ENCODE measurements at regions not wholly inside any gene's neighbourhood (a gene's known extent, or its start where the extent isn't known, plus 50 kb on each side); places are given as distances from the start of the nearest gene placed in this dataset.

DNA sequence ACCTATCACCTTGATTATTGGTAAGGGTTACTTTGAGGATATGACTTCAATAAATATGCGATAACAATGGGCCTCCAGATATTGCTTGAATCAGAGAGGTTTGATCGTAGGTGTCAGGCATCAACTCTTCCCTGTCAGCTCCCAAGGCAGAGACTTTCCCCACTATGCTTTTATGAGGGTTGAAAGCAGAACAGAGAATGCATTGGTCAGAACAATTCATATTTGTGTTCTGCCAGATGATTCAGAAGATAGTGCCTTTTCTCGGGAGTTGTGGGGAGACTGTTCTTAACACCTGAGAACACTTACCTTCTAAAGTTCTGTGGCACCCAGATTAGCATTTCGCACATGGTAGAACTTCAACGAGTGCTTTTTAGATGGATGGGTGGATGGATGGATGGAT lies 386.3 kb upstream of the CADM1 start:
- DNase-seq: no peak

DNA sequence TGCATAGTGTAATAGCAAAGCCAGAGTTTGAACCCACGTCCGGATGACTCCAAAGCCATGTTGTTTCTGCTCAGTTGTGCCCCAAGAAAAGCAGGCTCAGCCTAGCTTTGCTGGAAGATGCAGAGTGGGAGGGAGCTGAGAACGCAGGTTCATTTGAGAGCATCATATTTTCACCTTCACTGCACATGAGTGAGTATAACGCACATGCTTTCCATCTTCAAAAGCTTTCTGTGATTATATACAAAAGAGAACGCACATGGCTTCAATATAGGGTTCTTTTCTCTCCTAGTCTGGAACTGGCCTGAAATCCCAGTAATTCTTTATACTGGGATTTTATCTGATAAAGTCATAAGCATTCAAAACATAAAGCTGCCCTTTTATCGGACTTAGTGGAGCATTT lies 385.5 kb upstream of the CADM1 start:
- DNase-seq: no peak

DNA sequence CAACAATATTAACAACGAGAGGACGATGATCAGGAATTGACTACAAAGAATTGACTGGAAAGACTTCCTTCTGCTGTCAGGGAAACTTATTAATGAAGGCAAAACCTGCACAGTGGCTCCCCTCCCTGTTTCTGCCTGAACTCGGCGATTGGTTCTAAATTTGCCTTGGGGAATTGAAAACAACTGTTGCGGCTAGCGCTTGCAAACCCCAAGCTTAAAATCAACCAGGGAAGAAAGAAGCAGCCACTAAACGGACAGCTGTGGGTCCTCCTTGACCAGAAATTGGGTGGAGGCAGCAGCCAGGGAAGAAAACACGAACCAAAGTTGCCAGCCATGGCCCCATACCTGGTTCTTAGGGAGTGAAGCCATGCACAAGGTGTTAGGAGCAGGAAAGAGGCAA lies 383.5 kb upstream of the CADM1 start:
- DNase-seq: no peak

DNA sequence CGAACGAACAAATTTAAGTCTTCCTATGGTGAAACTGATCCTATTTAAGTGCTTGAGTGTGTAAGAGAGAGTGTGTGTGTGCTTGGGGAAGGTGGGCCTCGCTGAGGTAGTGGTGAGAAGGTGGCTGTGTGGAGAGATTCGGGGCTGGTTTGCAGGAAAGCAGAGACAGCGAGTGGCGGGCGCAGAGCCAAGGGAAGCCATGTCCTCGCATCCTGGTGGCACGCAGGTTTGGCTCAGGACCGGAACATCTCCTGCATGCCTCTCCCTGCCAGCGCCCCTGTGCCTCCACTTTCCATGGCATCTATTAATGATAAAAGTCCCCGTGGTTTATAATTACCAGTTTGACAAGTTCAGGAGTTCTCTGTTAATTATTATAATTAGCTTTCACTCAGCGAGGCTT lies 383.1 kb upstream of the CADM1 start:
- DNase-seq: no peak

DNA sequence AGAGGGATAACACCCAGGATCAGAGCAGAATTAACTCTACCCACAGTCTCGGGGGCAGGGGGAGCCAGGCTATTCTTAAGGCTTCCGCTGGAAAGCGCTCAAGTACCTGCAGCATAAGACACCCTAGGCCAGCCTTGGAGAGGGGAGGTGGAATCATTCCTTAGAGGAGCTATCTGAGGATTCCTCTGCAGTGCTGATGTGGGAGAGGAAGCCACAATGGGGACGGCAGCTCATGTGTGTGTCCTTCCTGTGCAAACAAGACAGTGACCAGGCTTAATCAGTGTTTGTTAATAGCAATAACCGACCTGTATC lies 382.2 kb upstream of the CADM1 start:
- no peak for DNase-seq

DNA sequence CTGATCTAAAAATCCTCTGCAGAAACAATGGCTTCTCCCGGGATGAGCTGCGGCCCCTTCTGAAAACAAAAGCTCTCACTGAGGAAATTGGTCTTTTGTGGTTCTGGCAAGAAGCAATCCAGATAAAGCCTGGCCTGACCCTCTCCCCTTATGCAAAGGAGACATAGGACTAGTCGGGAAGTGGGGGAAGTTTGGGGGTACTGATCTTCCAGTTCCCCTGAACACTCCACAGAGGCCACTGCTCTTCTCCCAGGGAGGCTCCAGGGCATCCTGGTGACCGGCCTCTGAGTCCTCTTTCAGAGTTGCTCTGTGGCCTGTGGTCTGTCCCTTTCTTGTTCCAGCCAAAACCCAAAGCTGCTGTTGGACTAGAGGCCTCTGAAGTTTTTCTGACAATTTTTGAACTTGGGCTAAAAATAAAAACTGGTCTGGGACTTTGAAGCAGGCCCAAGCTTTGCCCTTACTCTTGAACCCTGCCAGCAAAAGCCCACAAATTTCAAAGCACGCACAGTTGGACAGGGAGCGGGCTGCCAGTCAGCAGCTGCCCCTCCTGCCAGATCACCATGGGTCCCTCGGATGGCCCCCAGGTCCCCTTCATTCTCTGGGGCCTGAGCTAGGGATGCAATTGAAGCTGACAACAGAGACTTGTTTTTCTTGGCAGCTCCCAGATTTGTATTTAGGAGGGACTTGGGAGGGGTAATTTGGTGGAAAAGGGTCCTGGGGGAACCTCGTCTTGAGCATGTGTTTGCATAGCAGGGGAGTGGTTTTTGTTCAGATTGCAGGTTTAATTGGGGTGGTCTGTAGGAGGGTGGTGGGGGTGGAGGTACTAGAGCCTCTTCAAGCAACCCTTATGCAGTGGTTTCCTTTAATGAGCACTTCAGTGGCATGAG lies 381.6 kb upstream of the CADM1 start:
- peak; percentile 26 for DNase-seq

DNA sequence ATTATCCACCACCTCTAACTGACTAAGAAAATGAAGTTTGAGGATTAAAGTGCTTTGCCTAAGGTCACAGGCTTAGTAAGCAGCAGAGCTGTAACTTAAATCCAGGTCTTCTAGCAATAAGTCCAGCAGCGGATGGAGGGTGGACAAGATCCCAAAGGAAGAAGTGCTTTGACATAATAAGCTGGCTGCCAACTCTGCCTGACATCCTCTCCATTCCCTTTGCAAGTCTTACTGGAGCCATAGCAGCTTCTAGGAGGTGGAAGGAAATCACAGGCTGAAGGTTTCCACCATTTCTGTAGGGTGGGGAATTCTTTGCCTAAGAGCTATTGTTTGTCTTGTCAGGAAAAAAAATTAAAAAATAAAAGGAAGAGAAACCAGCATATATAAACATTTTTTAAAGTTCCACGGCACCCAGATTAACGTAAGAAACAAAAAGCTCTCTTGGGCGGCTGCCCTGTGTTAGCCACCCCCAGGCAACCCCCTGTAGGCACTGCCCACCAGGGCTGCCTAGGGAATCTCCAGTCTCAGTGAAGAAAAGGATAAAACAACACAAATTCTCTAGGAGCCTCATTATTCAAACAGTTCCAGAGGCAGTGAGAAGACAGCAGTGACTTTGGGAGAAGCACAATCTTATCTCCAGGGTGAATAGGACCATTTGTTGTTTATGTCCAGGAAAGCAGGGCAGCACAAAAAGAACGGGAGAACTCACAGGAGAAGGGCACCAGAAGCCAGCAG lies 380.8 kb upstream of the CADM1 start:
- no peak for DNase-seq

DNA sequence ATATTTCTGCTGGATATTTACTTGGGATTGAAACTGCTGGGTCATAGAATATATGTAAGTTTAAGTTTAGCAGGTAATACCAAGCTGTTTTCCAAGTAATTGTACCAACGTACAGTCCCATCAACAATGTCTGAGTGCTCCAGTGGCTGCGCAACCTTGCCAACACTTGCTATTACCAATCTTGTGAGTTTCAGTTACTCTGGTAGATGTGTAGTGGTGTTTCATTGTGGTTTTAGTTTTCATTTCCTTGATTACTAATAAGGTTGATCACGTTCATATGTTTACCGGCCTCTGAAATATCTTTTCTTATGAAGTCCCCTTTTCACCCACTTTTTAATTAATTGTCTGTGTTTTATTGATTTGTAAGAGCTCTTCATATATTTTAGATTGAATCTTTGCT lies 370.6 kb upstream of the CADM1 start:
- DNase-seq: no peak

DNA sequence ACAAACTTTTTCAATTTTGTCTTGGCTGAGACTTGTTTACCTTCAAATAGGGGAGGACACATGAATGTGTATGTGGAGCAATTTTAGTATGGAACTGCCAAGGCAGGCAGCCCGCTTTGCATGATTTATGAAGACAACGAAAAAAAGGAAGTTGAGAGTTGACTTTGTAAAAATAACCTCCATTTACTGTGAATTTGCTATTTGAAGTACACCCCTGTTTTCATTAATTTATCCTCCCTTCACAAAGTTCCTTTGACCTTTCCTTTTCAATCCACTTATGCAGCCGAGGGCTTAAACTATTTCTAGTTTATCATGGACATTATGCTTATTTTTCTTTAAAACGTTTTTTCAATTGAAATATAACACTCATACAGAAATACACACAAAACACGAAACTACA lies 369.6 kb upstream of the CADM1 start:
- no peak for DNase-seq

DNA sequence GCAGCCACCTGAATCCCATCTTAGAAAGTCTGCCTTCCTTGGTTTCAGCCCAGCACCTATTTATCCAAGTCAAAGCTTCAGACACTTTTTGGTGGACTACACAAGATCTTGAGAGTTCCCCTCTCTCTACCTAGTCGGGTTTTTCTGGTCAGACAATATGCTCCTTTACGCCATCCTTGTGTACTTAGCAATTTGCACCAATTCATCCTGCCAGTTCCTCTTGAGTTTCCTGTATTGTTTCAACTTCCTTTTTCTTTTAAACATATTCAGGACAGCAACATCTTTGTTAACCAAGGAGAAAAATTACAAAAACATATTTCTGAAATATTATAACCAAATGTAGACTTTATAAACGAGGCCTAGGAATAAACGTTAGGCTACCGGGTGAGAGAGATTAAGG lies 368.2 kb upstream of the CADM1 start:
- no peak for DNase-seq

DNA sequence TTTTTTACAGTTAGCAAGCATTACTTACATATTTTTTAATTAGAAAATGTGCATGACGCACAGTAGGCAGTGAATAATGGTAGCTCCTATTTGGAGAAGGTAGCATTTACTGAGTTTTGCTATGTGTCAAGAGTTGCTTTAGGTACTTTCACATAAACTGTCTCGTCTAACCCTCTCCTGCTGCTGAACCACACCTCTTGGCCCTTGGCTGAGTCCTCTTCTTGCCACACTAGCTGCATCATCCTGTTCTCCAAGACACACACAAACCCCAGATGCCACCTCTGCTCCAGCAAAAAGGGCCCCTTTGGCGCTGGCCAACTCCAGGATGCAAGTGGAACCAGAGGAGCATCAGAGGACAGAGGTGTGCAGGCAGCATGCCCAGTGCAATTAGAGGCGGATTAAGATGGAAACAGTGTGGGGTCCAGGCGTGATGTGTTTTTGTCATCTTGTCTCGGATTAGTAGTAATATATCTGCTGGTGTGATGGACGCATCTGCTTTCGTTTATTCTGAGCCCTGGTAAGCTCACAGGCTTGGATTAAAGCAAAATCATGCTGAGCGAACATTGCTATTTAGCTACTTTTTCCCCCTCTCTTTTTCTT lies 367.0 kb upstream of the CADM1 start:
- DNase-seq: no peak

DNA sequence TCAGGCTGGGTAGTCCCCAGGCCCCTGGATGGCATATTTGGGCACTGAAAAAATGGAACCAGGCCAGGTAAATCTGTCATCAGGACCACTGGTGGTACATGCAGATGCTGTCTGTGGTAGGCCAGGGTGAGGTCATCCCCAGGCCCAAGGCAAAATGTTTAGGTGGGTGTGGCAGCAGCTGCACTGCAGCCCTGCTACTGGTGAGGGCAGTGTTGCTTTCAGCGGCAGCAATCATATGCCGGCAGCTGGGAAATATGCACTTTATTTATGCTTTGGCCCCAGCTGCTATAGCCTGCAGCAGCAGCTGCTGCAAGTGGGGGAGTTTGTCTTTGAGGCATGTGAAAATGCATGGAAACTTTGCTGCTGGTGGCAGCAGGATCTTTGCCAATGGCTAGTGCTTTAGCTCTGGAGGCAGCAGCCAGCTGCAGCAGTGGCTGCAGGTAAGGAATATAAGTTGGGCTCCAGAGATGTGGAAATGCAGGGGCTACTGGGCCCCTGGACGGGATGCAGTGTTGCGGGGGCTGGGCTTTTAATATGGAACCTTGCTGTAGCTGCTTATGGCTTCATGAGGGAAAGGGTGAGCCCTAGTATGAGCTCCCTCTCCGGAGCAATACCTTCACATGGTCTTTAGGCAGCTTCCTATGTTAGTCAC lies 365.7 kb upstream of the CADM1 start:
- DNase-seq: peak; percentile 41

DNA sequence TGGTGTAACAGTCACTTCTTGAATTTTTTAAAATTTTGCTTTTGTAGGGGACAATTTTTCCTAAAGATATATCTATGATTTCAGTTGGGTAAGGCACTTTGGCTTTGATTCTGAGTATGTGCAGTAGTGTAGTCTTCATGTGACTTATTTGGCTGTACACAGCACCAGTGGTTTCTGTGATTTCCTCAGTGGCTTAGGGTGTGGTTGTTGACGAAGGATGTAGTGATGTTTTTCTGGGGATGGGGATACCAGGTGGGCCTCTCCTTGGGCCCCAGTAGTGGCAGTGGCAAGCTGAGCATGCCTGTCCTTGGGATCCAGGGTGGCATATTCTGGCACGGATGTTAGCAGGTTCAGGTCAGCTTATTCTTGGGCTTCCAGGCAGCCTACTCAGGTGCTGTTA lies 364.9 kb upstream of the CADM1 start:
- no peak for DNase-seq

DNA sequence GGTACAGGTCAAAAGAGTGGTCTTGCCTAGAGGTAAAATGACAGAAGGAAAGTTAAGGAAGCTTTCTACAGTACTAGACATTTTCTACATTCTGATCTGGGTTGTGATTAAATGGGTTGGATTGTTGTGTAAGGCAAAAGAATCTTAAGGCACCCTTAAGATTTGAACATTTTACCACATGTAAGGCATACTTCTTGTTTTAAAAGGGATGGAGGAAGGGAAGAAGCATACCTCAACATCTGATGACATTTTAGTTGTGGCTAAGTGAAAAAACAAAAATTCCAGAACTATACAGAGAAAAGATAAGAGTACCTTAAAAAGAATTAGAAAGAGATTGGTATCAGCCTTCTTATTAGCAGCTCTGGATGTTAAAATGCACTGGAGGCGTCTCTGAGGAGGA lies 356.0 kb upstream of the CADM1 start:
- no peak for DNase-seq

DNA sequence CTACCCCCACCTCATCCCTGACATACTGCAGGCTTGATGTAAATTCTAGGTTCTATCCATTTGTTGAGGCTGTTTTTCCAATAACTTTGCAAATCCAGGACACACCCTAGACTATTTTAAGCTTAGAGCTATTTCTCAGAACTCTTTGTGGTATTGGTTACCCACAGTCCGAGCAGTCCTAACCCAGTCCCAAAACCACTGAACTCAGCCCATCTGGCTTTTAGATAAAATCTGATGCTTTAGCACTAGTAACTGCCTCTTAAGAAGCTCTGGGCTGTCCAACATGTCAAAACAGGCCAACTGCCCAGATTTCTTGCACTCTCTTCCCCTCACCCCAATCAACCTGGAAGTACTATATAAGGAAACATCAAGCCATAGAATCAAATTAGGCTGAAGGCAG lies 344.4 kb upstream of the CADM1 start:
- no peak for DNase-seq

DNA sequence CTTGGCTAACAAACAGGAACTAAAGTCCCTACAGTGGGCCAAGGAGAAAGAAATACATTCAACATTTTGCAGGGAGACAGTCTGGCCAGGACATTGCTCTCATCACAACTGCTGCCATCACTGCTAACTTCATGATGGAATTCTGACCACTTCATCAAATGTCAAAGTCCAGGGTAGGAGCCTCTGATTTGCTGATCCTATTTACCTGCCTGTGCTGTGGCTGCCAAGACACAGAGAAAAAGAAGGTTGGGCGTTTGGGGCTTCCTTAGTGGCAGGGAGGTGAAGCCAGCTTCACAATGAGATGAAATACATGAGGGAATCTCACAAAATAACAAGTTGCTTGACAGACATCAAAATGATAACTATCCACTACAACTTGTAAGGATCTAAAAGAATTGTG lies 343.9 kb upstream of the CADM1 start:
- no peak for DNase-seq

DNA sequence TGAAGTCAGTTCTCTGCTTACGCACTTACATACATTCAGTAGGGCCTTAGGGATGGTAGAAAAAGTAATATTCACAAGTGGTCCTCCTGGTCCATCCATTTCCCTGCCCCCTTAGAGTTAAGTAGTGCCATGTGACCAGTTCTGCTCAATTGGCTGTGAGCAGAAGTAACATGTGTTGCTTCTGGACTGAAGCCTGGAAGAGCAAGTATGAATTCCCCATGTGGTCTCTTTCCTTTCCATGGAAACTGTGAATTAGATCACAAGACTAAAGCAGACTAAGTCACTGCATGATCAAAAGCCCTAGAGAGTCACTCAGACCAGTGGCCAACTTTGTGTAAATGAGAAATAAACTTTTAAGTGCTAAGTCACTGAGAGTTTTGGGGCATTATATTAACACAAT lies 341.7 kb upstream of the CADM1 start:
- no peak for DNase-seq

DNA sequence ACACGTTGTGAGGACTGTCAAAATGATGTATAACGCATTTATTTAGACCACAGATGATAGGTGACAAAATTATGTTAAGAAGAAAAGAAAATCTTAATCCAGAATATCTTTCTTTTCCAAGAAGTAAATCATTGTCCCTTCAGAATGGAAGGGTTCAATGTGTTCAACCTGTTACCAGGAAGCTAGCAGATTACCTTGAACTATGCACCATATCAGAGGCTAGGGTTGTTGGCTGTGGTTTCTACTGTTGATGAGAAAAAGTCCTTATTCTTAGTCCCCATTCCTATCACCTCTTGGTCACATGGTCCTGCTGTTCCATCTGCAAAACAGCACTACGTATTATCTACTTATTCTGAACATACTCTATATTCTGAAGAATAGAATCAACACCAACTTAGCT lies 339.5 kb upstream of the CADM1 start:
- DNase-seq: no peak

DNA sequence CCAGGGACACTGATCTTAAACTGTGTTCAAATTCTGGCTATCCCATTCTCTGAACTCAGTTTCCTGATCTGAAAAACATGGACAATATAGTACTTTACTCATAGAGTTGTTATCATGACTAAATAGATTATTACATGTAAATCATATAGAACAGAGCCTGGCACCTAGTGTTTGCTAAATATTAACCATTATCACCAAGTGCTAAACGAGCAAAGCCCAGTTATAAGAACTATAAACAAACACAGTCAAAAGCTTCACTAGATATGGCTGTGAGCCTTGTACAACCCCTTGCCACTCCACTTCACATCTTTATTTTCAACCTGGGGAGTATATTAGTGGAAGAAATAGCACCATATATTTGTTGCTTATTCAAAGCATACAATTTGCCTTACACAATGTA lies 338.9 kb upstream of the CADM1 start:
- DNase-seq: no peak

DNA sequence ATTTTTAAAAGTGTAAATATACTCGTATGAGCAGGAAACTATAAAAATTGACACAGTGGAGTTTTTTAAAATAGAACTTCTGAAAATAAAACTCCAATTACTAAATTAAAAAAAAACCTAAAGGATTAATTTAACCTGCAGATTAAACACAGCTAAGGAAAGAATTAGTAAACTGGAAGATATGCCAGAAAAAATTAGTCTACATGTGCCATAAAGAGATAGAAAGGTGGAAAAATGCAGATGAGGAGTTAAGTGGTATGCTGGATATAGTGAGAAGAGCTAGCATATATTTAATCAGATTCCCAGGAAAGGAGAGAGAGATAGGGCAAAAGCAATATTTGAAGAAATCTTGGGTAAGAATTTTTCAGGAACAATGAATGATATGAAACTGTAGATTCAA lies 315.8 kb upstream of the CADM1 start:
- no peak for DNase-seq

DNA sequence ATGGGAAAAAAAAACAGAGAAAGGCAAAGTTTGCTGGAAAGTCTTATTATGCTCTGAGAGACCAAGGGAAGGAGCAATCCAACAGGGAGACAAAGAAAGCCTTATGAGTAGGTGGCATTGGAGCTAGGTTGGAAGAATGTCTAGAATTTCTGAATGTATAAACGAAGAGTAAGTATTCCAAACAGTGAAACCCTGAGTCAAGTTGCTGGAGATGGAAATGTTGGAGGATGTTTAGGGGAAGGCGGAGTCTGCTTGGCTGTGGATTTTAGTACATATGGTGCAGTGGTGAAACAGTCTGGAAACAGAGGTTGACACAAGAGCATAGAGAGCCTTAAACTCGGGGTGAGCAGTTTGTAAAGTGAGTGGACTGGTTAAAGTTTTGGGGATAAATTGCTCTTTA lies 314.8 kb upstream of the CADM1 start:
- no peak for DNase-seq

DNA sequence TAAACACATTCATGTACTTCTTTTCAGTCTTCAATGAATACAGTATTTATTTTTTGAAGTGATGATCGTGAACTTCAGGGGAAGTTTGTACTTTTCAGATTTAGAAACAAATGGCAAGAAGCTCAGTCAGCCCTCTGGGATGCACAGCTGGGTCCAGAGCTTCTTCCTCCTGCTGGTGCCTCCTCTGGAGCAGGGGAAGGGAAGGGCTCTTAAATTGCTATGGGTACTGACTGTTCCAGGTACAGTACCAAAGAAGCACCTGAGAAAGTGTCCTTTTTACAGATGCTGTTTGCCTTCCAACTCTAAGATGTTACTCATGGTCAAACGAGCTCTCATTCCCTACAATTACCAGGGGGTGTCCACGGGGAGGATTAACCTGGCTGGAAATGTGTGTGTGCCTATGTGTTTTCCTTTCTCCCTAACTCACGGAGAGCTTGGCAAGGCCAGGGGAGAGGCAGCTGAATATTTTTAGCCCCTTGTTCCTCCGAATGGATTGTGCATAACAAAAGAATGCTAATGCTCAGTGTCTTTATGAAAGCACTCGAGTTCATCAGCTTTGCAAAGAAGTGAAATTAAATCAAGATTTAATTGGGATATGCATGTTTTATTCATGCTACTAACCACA lies 313.7 kb upstream of the CADM1 start:
- no peak for DNase-seq
